DND-41 (cell line): ENCODE measurements at regions not wholly inside any gene's neighbourhood (a gene's known extent, or its start where the extent isn't known, plus 50 kb on each side); places are given as distances from the start of the nearest gene placed in this dataset.

Experiments
- ATAC-seq: fragments of 200-7000 bp; cut with Tn5 transposase; 3 replicates; pipeline ENCODE4 v1.9.1; 2021; ENCODE audit warnings: low read depth; ENCODE audit not compliant: insufficient read depth
- DNase-seq: peaks from one replicate; pipeline ENCODE4 v3.0.0-alpha.2; 2020
- H2AFZ ChIP-seq: 2 replicates; pipeline ENCODE4 v1.6.0; 2012; ENCODE audit warnings: low read depth, low read length
- H3K27ac ChIP-seq: 2 replicates; pipeline ENCODE4 v1.5.1; 2012; ENCODE audit warnings: low read length, inconsistent platforms
- H3K27me3 ChIP-seq: fragments of 200-600 bp; sonication (generic); 2 replicates; pipeline ENCODE4 v1.6.0; 2012; ENCODE audit warnings: low read length, mild to moderate bottlenecking, inconsistent platforms; ENCODE audit not compliant: insufficient read depth, poor library complexity
- H3K36me3 ChIP-seq: 2 replicates; pipeline ENCODE4 v1.5.1; 2012; ENCODE audit warnings: low read length, inconsistent platforms; ENCODE audit not compliant: insufficient read depth
- H3K4me1 ChIP-seq: 2 replicates; pipeline ENCODE4 v1.5.1; 2012; ENCODE audit warnings: mild to moderate bottlenecking, low read length; ENCODE audit not compliant: insufficient read depth
- H3K4me2 ChIP-seq: 2 replicates; pipeline ENCODE4 v1.6.0; 2012; ENCODE audit warnings: mild to moderate bottlenecking, moderate library complexity, low read length, inconsistent platforms; ENCODE audit not compliant: insufficient read depth
- H3K4me3 ChIP-seq, 2 experiments: fragments of 200-600 bp in 1 of 2; shearing (Covaris generic) in 1 of 2; 2 replicates each; pipeline ENCODE4 v1.5.1; 2012 to 2016; ENCODE audit warnings: inconsistent platforms in 2 of 2, low read length in 2 of 2, mild to moderate bottlenecking in 2 of 2, low read depth in 1 of 2, moderate library complexity in 1 of 2
- H3K79me2 ChIP-seq: 2 replicates; pipeline ENCODE4 v1.6.0; 2012; ENCODE audit warnings: low read length, inconsistent platforms; ENCODE audit not compliant: insufficient read depth
- H3K9ac ChIP-seq: 2 replicates; pipeline ENCODE4 v1.6.0; 2012; ENCODE audit warnings: low read depth, mild to moderate bottlenecking, inconsistent platforms, low read length, moderate library complexity
- H3K9me3 ChIP-seq: 2 replicates; pipeline ENCODE4 v1.5.1; 2012; ENCODE audit warnings: low read length, moderate library complexity, mild to moderate bottlenecking, inconsistent platforms; ENCODE audit not compliant: insufficient read depth, severe bottlenecking
- H4K20me1 ChIP-seq: 2 replicates; pipeline ENCODE4 v1.6.0; 2012; ENCODE audit warnings: low read length; ENCODE audit not compliant: insufficient read depth
- CTCF ChIP-seq: IDR thresholded peaks from 2 replicates; pipeline ENCODE4 v1.5.1; 2012; ENCODE audit warnings: borderline replicate concordance, low read length, moderate library complexity, mild to moderate bottlenecking; ENCODE audit not compliant: poor library complexity, severe bottlenecking; ENCODE audit errors: extremely low read depth
- EZH2 ChIP-seq: IDR thresholded peaks from 3 replicates; pipeline ENCODE4 v1.6.1; 2012; ENCODE audit warnings: borderline replicate concordance, low read depth, mild to moderate bottlenecking, moderate library complexity, low read length, inconsistent platforms; ENCODE audit not compliant: severe bottlenecking

DNA sequence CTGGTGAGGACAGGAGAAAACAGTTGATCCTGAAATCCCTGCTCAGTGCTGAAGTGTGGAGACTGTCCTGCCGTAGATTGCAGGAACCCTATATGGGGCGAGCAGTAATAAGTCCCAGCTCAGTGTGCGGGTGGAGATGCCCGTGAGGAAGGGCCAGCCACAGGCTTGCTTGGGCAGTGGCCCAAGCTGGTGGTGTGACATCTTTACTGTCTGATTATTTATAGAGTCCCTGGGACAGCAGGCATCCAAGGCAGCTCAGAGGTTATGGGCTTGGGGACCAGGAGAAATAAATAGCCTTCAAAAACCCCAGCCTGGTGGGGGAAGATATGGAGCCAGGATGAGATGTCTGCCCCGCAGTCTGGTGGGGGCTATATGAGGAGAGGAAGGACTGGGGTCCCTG is 170.7 kb upstream of the POU3F1 start:
- DNase-seq (no peak), ATAC-seq (no peak)
- H3K36me3 ChIP-seq, result no peaks in the 10 kb centered on the region
- 0 out of 2 replicates have a peak, but pooled peaks cover under 1% of the 10 kb centered on the region for H4K20me1 ChIP-seq
- H3K27ac ChIP-seq, result no peak overlapping the region
- no peak overlapping the region for H3K4me2 ChIP-seq
- no peaks in the 10 kb centered on the region for H3K9me3 ChIP-seq
- no peaks in the 10 kb centered on the region for H3K79me2 ChIP-seq
- TF ChIP-seq CTCF, result no peak
- TF ChIP-seq EZH2, result no peak
- H2AFZ ChIP-seq, result no peak overlapping the region
- H3K27me3 ChIP-seq, result peaks cover 19% of the 10 kb centered on the region
- no peak overlapping the region for H3K4me3 ChIP-seq
- no peak overlapping the region for H3K9ac ChIP-seq
- no peaks in the 10 kb centered on the region for H3K4me1 ChIP-seq

GRCh38 chr1:38213646-38214434 is 167.2 kb upstream of the POU3F1 start:
- Histone ChIP-seq H3K4me2 (no peak overlapping the region), H3K4me3 (no peak overlapping the region), H3K27me3 (peaks cover 10% of the 10 kb centered on the region), H3K27ac (no peak overlapping the region), H3K36me3 (no peaks in the 10 kb centered on the region), H4K20me1 (0 out of 2 replicates have a peak, but pooled peaks cover 7% of the 10 kb centered on the region), H2AFZ (no peak overlapping the region), H3K9me3 (no peaks in the 10 kb centered on the region), H3K9ac (no peak overlapping the region), H3K4me1 (no peaks in the 10 kb centered on the region), H3K79me2 (no peaks in the 10 kb centered on the region)
- TF ChIP-seq CTCF, result no peak
- TF ChIP-seq EZH2, result no peak
- no peak for ATAC-seq
- no peak for DNase-seq

DNA sequence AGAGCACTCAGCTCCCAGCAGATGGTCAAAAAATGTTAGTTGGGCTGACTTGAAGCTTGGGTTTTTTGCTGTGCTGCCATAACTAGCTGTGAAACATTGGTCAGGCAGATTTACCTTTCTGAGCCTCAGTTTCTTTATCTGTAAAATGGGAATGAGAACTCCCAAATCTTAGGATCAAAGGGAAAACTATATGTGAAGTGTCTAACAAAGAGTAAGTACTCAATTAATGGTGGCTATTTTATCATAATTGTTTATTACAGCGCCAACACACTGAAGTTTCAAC is 164.2 kb upstream of the POU3F1 start:
- H3K79me2 ChIP-seq, result no peaks in the 10 kb centered on the region
- DNase-seq (no peak), ATAC-seq (no peak)
- H3K27me3 ChIP-seq, result no peaks in the 10 kb centered on the region
- no peak overlapping the region for H3K27ac ChIP-seq
- no peaks in the 10 kb centered on the region for H3K4me1 ChIP-seq
- H3K9ac ChIP-seq, result no peak overlapping the region
- TF ChIP-seq CTCF (no peak), EZH2 (no peak)
- H3K36me3 ChIP-seq, result no peaks in the 10 kb centered on the region
- H4K20me1 ChIP-seq, result 0 out of 2 replicates have a peak, but pooled peaks cover 7% of the 10 kb centered on the region
- no peak overlapping the region for H3K4me3 ChIP-seq
- H3K4me2 ChIP-seq, result no peak overlapping the region
- H3K9me3 ChIP-seq, result no peaks in the 10 kb centered on the region
- H2AFZ ChIP-seq, result no peak overlapping the region
